ENCODE measurements at regions not wholly inside any gene's neighbourhood (a gene's known extent, or its start where the extent isn't known, plus 50 kb on each side); places are given as distances from the start of the nearest gene placed in this dataset.

DNA sequence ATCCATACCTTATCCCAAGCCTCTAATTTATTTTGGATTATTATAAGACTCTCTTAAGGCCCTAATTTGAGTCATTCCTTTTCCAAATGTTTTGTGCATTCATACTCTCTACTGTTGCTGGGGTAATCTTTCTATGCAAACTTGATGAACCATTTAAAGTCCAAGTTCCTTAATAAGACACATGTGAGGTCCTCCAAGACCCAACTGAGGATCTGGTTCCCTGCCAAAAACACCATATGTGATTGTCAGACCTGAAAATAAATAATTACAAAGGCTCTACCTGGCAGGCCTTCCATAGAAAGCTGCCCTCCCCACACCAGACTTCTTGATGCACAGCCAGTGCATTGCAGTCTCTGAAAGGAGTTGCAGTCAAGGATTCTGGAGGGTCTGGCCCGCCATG, 257.9 kb upstream of the AKR1E2 start:
- DNase-seq (ENCODE audit: low read depth): no peak
- H3K4me3 ChIP-seq (ENCODE audit: low read depth, low read length): no peak overlapping the region
- TF ChIP-seq, protein P1, sequence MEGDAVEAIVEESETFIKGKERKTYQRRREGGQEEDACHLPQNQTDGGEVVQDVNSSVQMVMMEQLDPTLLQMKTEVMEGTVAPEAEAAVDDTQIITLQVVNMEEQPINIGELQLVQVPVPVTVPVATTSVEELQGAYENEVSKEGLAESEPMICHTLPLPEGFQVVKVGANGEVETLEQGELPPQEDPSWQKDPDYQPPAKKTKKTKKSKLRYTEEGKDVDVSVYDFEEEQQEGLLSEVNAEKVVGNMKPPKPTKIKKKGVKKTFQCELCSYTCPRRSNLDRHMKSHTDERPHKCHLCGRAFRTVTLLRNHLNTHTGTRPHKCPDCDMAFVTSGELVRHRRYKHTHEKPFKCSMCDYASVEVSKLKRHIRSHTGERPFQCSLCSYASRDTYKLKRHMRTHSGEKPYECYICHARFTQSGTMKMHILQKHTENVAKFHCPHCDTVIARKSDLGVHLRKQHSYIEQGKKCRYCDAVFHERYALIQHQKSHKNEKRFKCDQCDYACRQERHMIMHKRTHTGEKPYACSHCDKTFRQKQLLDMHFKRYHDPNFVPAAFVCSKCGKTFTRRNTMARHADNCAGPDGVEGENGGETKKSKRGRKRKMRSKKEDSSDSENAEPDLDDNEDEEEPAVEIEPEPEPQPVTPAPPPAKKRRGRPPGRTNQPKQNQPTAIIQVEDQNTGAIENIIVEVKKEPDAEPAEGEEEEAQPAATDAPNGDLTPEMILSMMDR (conservative IDR thresholded peaks at IDR 0.05; ENCODE audit: low read depth, low read length): no peak

DNA sequence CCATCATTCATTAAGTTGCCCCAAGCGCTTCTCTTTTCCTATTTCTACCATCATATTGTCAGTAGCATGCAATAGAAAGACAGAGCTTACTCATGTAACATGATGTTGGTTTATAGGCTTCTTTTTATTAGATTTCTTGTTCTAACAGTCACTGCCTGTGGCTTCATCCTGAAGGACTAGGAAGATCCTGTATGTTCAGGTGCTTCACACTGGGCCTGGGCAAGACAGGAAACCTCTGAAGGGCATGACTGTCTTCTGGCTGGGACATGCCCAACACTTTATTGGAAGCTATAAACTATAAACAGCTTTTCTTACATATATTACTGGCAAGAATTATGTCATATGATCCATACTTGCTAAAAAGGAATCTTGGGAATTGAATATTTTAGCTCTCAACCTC, 258.4 kb upstream of the AKR1E2 start:
- TF ChIP-seq, protein P1 (conservative IDR thresholded peaks at IDR 0.05; ENCODE audit: low read depth, low read length): no peak
- H3K4me3 ChIP-seq (ENCODE audit: low read depth, low read length): no peak overlapping the region
- no peak for DNase-seq (ENCODE audit: low read depth)

DNA sequence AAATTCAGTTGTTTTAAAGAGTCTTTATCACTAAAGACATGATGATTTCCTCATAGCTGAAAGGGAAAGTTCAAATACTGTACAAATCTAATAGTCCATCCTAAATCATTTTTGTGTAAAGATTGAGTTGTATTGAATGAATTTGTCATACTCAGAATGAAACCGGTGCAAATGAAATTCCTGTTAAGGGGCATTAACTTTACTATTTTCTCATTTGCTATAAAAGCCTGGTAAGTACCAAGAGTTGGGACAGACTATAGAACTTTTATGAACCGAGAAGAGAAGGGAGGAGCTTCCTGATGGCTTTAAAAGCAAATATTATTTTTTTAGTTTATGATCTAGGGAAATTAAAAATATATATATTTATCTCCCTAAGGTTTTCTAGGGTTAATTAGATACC, 260.0 kb upstream of the AKR1E2 start:
- DNase-seq (ENCODE audit: low read depth): no peak
- TF ChIP-seq, protein P1 (conservative IDR thresholded peaks at IDR 0.05; ENCODE audit: low read depth, low read length): no peak
- no peak overlapping the region for H3K4me3 ChIP-seq (ENCODE audit: low read depth, low read length)

DNA sequence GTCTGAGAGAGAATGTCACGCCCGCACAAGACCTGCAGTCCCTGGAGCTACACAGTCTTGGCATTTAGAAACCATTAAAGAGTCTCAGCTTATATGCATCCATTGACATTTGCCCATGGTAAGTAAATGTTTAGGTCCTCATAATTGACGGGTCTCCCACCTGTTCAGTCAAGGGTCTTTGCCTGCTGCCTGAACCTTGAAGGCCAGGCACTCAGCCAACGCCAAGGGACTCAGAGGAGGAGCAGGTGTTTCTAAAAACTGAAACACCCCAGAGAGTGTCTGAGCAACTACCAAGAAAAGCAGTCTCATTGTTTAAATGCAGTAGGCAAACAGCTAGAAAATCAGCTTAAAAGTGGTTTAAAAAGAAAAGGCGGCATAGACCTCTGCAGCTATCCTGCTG, 264.7 kb upstream of the AKR1E2 start:
- no peak for DNase-seq (ENCODE audit: low read depth)
- H3K4me3 ChIP-seq (ENCODE audit: low read depth, low read length): no peak overlapping the region
- TF ChIP-seq, protein P1 (conservative IDR thresholded peaks at IDR 0.05; ENCODE audit: low read depth, low read length): no peak

DNA sequence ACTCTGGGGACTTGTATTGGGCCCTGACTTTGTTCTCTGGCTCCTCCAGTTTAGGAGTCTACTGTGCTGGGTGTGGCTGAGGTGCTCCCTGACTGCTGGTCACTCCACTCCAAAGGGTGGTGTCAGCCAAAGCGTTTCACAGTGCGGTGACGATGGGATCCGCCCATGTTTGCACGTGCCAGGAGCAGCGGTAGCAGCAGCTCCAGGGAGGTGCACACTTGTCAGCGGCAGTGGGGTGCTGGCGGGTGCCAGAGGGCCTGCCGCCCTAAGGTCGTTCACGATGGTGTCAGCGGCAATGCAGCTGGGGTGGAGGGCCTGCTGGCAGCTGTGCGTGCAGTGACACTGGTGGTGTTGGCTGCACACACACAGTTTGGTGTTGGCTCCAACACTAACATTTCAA, 268.5 kb upstream of the AKR1E2 start:
- no peak overlapping the region for H3K4me3 ChIP-seq (ENCODE audit: low read depth, low read length)
- DNase-seq (ENCODE audit: low read depth): no peak
- TF ChIP-seq, protein P1 (conservative IDR thresholded peaks at IDR 0.05; ENCODE audit: low read depth, low read length): no peak

DNA sequence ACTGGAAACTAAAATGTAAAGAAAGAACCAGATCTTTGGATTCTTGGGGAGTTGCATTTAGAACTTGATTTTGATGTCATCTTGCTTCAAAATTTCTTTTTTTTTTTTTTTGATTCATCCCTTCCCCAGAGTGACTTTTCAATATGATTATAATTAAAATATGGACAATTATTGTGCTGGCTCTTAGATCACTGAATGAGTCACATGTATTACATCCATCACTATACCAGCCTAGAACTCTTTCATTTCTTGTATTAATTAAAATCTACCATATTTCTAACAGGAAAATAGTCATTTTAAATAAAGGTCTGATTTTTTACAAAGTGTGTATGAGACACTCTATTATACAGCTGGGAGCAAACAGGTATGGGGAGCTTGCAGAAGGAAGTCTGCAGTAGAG, 269.5 kb upstream of the AKR1E2 start:
- TF ChIP-seq, protein P1 (conservative IDR thresholded peaks at IDR 0.05; ENCODE audit: low read depth, low read length): no peak
- no peak overlapping the region for H3K4me3 ChIP-seq (ENCODE audit: low read depth, low read length)
- no peak for DNase-seq (ENCODE audit: low read depth)

DNA sequence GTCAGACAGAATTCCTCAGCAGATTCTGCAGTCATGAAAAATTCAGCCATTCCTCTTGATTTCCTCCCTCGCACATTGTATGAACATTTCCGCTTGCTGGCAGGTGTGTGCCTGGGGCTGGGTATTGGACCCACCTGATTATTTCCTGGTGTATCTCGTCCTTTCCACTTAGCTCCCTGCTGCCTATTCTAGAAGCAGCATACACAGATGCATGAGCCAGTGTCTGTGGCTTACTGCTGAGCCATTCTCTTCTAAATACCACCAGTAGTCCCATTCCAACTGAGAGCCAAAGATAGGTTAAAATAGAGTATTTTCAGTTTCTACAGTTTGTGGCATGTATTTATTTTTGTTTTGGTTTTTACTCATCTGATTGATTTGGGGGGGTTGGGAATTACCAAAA, 270.1 kb upstream of the AKR1E2 start:
- no peak overlapping the region for H3K4me3 ChIP-seq (ENCODE audit: low read depth, low read length)
- DNase-seq (ENCODE audit: low read depth): no peak
- TF ChIP-seq, protein P1 (conservative IDR thresholded peaks at IDR 0.05; ENCODE audit: low read depth, low read length): no peak
